IPS-15b (cell line): ENCODE measurements at regions not wholly inside any gene's neighbourhood (a gene's known extent, or its start where the extent isn't known, plus 50 kb on each side); places are given as distances from the start of the nearest gene placed in this dataset.

Source experiments
- H3K27me3 ChIP-seq: one replicate; pipeline ENCODE4 v1.6.1; 2013; ENCODE audit warnings: low read length; ENCODE audit not compliant: control insufficient read depth, insufficient read depth
- H3K36me3 ChIP-seq: one replicate; pipeline ENCODE4 v1.6.1; 2013; ENCODE audit warnings: low read length; ENCODE audit not compliant: control insufficient read depth, insufficient read depth
- H3K4me1 ChIP-seq: one replicate; pipeline ENCODE4 v1.6.1; 2013; ENCODE audit warnings: mild to moderate bottlenecking, low read length; ENCODE audit not compliant: control insufficient read depth, insufficient read depth
- H3K4me3 ChIP-seq: one replicate; pipeline ENCODE4 v1.5.1; 2013; ENCODE audit warnings: low read depth, low read length
- H3K9ac ChIP-seq: one replicate; pipeline ENCODE4 v1.6.1; 2013; ENCODE audit warnings: low read depth, mild to moderate bottlenecking, low read length
- H3K9me3 ChIP-seq: one replicate; pipeline ENCODE4 v1.6.1; 2013; ENCODE audit warnings: mild to moderate bottlenecking, low read length; ENCODE audit not compliant: control insufficient read depth, insufficient read depth

GRCh38 chr2:41955316-41956043 lies 92.3 kb upstream of the PKDCC start:
- Histone ChIP-seq H3K9me3 (no peaks in the 10 kb centered on the region), H3K36me3 (no peaks in the 10 kb centered on the region), H3K4me3 (no peak overlapping the region), H3K9ac (no peak overlapping the region), H3K4me1 (peaks cover 3% of the 10 kb centered on the region), H3K27me3 (no peaks in the 10 kb centered on the region)

- no peak overlapping the region for H3K9ac ChIP-seq
- H3K27me3 ChIP-seq: no peaks in the 10 kb centered on the region
- H3K36me3 ChIP-seq: no peaks in the 10 kb centered on the region
- no peaks in the 10 kb centered on the region for H3K9me3 ChIP-seq
- no peak overlapping the region for H3K4me3 ChIP-seq
- H3K4me1 ChIP-seq: no peaks in the 10 kb centered on the region
Observed at GRCh38 chr2:41957431-41957830, 90.4 kb upstream of the PKDCC start.

GRCh38 chr2:41958251-41958650 lies 89.6 kb upstream of the PKDCC start:
- no peaks in the 10 kb centered on the region for H3K4me1 ChIP-seq
- H3K4me3 ChIP-seq: no peak overlapping the region
- no peaks in the 10 kb centered on the region for H3K27me3 ChIP-seq
- H3K9me3 ChIP-seq: no peaks in the 10 kb centered on the region
- no peaks in the 10 kb centered on the region for H3K36me3 ChIP-seq
- H3K9ac ChIP-seq: no peak overlapping the region

DNA sequence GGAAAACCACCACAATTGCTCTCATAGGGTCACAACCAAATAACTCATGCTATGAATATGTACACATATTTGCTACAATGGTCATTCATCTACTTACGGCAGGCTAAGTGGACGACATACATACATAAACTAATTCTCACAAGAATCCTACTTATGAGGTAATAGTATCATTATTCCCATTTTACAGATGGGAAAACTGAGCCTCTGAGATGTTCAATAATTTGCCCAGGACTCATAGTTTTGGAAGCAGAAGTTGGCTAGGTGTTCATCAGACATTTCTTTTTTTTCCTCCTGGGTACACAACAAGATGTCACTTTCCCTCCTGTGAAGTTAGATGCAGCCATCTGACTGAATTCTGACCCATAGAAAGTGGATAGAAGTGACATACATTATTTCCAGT lies 89.0 kb upstream of the PKDCC start:
- Histone ChIP-seq H3K27me3 (no peaks in the 10 kb centered on the region), H3K4me3 (no peak overlapping the region)

DNA sequence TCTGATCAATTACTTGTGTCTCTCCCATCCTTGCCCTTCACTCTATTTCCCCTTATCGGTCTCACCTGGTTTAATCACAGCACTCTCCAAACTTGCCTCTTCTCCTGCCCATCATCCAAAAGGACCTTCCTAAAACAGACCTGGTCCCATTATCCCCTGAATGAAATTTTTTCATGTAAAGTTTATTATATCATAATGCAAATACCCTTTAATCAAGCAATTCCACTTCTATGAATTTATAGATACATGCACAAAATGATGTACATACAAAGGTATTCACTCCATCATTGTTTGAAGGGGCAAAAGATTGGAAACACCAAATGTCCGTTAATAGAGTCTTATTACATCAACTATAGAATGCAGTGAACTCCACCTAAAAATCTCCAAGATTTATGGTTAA lies 88.1 kb upstream of the PKDCC start:
- H3K9me3 ChIP-seq: no peaks in the 10 kb centered on the region
- H3K27me3 ChIP-seq: no peaks in the 10 kb centered on the region
- H3K9ac ChIP-seq: no peak overlapping the region
- H3K4me1 ChIP-seq: peaks cover 10% of the 10 kb centered on the region
- no peak overlapping the region for H3K4me3 ChIP-seq
- no peaks in the 10 kb centered on the region for H3K36me3 ChIP-seq

More for the DNA sequence above, 89.0 kb upstream of the PKDCC start:
- no peaks in the 10 kb centered on the region for H3K36me3 ChIP-seq
- H3K9ac ChIP-seq: no peak overlapping the region
- H3K4me1 ChIP-seq: peaks cover 4% of the 10 kb centered on the region
- no peaks in the 10 kb centered on the region for H3K9me3 ChIP-seq

DNA sequence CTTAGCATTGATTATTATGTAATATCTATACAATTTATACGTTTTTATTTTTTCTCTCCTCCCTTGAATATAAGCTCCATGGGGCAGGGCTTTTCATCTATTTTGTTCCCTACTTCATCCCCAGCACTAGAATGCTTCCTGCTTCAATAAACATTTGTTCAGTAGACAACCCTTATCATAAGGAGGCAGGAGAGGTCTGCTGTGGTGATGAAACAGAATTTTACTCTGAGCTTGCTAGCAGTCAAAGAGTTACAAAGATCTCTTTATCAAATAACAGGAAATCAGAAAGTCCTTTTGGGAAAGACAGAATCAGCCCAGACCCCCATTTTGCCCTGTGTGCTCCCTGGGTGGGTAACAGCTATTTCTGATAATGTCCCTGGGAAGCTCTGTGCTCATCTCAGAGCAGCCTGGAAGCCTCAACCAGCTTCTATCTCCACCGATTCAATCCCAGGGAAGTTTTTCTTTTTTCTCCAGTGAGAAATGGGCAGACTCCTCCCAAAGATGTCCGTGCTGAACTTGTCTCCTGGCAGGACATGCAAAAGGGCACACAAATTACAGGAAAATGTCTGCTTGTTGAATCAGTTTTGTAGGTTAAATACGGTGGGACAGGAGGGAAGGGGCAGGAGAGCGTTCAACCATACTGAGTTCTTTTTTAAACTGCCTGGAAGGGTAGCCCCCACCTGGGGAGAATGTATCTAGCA lies 84.7 kb upstream of the PKDCC start:
- H3K27me3 ChIP-seq: no peaks in the 10 kb centered on the region
- H3K36me3 ChIP-seq: no peaks in the 10 kb centered on the region
- H3K9ac ChIP-seq: no peak overlapping the region
- no peak overlapping the region for H3K4me3 ChIP-seq
- H3K4me1 ChIP-seq: peaks cover 15% of the 10 kb centered on the region
- H3K9me3 ChIP-seq: no peaks in the 10 kb centered on the region

- Histone ChIP-seq H3K4me1 (peaks cover 19% of the 10 kb centered on the region), H3K4me3 (no peak overlapping the region), H3K9ac (no peak overlapping the region), H3K36me3 (no peaks in the 10 kb centered on the region), H3K9me3 (no peaks in the 10 kb centered on the region), H3K27me3 (no peaks in the 10 kb centered on the region)
Observed at GRCh38 chr2:41963661-41964525, 83.9 kb upstream of the PKDCC start.

- Histone ChIP-seq H3K27me3 (no peaks in the 10 kb centered on the region), H3K36me3 (no peaks in the 10 kb centered on the region), H3K9ac (no peak overlapping the region), H3K9me3 (no peaks in the 10 kb centered on the region), H3K4me3 (no peak overlapping the region), H3K4me1 (peaks cover 19% of the 10 kb centered on the region)
Observed at GRCh38 chr2:41965173-41965908, 82.5 kb upstream of the PKDCC start.

- Histone ChIP-seq H3K4me1 (peaks cover 19% of the 10 kb centered on the region), H3K4me3 (no peak overlapping the region), H3K27me3 (no peaks in the 10 kb centered on the region), H3K36me3 (no peaks in the 10 kb centered on the region), H3K9me3 (no peaks in the 10 kb centered on the region), H3K9ac (no peak overlapping the region)
Observed at GRCh38 chr2:41965909-41966295, 81.9 kb upstream of the PKDCC start.

DNA sequence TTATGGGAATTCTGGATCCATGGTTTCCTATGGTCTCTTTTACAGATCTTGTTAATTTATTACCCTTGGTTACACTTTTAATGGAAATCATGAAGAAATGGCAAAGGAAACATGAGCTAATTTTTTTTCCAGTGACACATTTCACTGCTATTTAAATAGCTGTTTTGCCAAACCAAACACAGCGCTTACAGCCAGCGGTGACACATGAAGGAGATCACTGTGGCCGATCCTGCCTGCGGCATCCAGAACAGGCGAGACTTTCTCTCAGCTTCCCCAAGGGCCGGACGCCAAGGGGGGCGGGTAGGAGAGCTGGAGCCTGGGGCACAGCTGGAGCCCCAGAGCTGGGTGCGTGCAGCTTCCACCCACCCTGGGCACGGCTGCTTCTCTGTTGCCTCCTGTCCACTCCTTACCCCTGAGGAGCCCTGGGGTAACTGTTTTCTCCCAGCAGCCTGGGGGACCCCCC lies 81.4 kb upstream of the PKDCC start:
- H3K4me1 ChIP-seq: peaks cover 19% of the 10 kb centered on the region
- H3K9me3 ChIP-seq: no peaks in the 10 kb centered on the region
- no peaks in the 10 kb centered on the region for H3K27me3 ChIP-seq
- H3K36me3 ChIP-seq: no peaks in the 10 kb centered on the region
- no peak overlapping the region for H3K9ac ChIP-seq
- H3K4me3 ChIP-seq: no peak overlapping the region

DNA sequence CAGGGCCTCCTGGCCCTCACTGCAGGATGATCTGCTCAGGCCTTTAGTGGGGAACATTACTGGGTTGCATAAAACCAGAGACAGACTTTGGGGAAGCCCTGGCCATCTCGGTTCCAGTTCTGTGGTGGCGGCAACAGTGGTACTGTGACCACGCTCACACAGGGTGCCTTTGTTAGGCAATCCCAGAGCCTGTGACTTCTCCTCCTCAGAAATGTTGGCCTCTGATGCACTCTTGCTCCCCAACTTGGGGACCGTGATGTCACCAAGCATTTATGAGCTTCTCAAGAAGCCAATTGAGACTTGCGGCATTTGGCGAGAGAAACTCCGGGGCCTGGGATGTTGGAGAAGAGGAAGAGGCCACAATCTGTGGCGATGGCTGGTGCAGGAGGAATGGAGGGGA lies 80.9 kb upstream of the PKDCC start:
- H3K4me3 ChIP-seq: no peak overlapping the region
- H3K9ac ChIP-seq: no peak overlapping the region
- H3K4me1 ChIP-seq: peaks cover 19% of the 10 kb centered on the region
- no peaks in the 10 kb centered on the region for H3K27me3 ChIP-seq
- no peaks in the 10 kb centered on the region for H3K9me3 ChIP-seq
- H3K36me3 ChIP-seq: no peaks in the 10 kb centered on the region
